WTC11 (cell line): ENCODE measurements at regions not wholly inside any gene's neighbourhood (a gene's known extent, or its start where the extent isn't known, plus 50 kb on each side); places are given as distances from the start of the nearest gene placed in this dataset.

Experiments used
- ATAC-seq: fragments of 200-7000 bp; cut with Tn5 transposase; 2 replicates; pipeline ENCODE4 v1.10.0; 2021; ENCODE audit warnings: mild to moderate bottlenecking, moderate library complexity
- CTCF ChIA-PET: fragments of 300-600 bp; sonication (Branson Sonifier 250); formaldehyde crosslinking; loops from one replicate; lab custom pipeline; 2021; ENCODE audit warnings: antibody characterized with exemption; lab: Charles Lee
- POLR2A ChIA-PET: fragments of 350-600 bp; sonication (Branson Sonifier 250); formaldehyde crosslinking; loops from one replicate; lab custom pipeline; 2021; ENCODE audit warnings: antibody characterized with exemption; lab: Charles Lee
- DNase-seq: peaks from one replicate; pipeline ENCODE4 v3.0.0; 2021; ENCODE audit warnings: low spot score
- H3K27ac Mint-ChIP-seq: 2 replicates; pipeline ENCODE4 v1.8.0; 2021; ENCODE audit warnings: mixed read lengths
- H3K27me3 Mint-ChIP-seq: 2 replicates; pipeline ENCODE4 v1.8.0; 2021; ENCODE audit warnings: low read depth, mild to moderate bottlenecking, moderate library complexity, mixed read lengths
- H3K36me3 Mint-ChIP-seq: 2 replicates; pipeline ENCODE4 v1.8.0; 2021; ENCODE audit warnings: mixed read lengths
- H3K4me1 Mint-ChIP-seq: 2 replicates; pipeline ENCODE4 v1.8.0; 2022; ENCODE audit warnings: mixed read lengths
- H3K4me3 Mint-ChIP-seq: 2 replicates; pipeline ENCODE4 v1.8.0; 2021; ENCODE audit warnings: mild to moderate bottlenecking, moderate library complexity, mixed read lengths
- H3K9me3 Mint-ChIP-seq: 2 replicates; pipeline ENCODE4 v1.8.0; 2021; ENCODE audit warnings: mixed read lengths
- CREM ChIP-seq: sonication (generic); formaldehyde crosslinking; IDR thresholded peaks from 2 replicates; pipeline ENCODE4 v1.8.1; 2022; ENCODE audit warnings: mild to moderate bottlenecking, missing genetic modification reagents, moderate library complexity
- ELF4 ChIP-seq: sonication (generic); formaldehyde crosslinking; IDR thresholded peaks from 2 replicates; pipeline ENCODE4 v1.8.1; 2022; ENCODE audit warnings: low read depth, mild to moderate bottlenecking, moderate library complexity, missing genetic modification reagents
- FOXK1 ChIP-seq: sonication (generic); formaldehyde crosslinking; IDR thresholded peaks from 2 replicates; pipeline ENCODE4 v1.8.0; 2022; ENCODE audit warnings: mild to moderate bottlenecking, moderate library complexity, missing genetic modification reagents
- NR2C2 ChIP-seq: sonication (generic); formaldehyde crosslinking; IDR thresholded peaks from 2 replicates; pipeline ENCODE4 v1.8.0; 2022; ENCODE audit warnings: mild to moderate bottlenecking, missing genetic modification reagents
- OVOL2 ChIP-seq: fragments of 250-450 bp; sonication (Bioruptor Pico); IDR thresholded peaks from 2 replicates; pipeline ENCODE4 v1.9.0; 2021; ENCODE audit warnings: mild to moderate bottlenecking, borderline replicate concordance
- TEAD4 ChIP-seq: sonication (generic); formaldehyde crosslinking; IDR thresholded peaks from 2 replicates; pipeline ENCODE4 v1.8.0; 2022; ENCODE audit warnings: mild to moderate bottlenecking, missing genetic modification reagents
- ZNF121 ChIP-seq: sonication (generic); formaldehyde crosslinking; IDR thresholded peaks from 2 replicates; pipeline ENCODE4 v1.8.0; 2023; ENCODE audit warnings: missing genetic modification reagents
- ZNF263 ChIP-seq: sonication (generic); formaldehyde crosslinking; IDR thresholded peaks from 2 replicates; pipeline ENCODE4 v1.8.1; 2022; ENCODE audit warnings: low read depth, mild to moderate bottlenecking, moderate library complexity, missing genetic modification reagents
- ZNF396 ChIP-seq: fragments of 250-450 bp; sonication (Bioruptor Pico); IDR thresholded peaks from 2 replicates; pipeline ENCODE4 v1.8.0; 2021; ENCODE audit warnings: mild to moderate bottlenecking, moderate library complexity, borderline replicate concordance
- ZNF423 ChIP-seq: fragments of 250-450 bp; sonication (Bioruptor Pico); IDR thresholded peaks from 2 replicates; pipeline ENCODE4 v2.1.2; 2022; ENCODE audit warnings: mild to moderate bottlenecking, moderate library complexity
- ZNF671 ChIP-seq: fragments of 250-450 bp; sonication (Bioruptor Pico); IDR thresholded peaks from 2 replicates; pipeline ENCODE4 v1.8.0; 2021; ENCODE audit warnings: mild to moderate bottlenecking
- TF ChIP-seq, protein P1 (sequence below): sonication (generic); formaldehyde crosslinking; IDR thresholded peaks from 2 replicates; pipeline ENCODE4 v1.8.0; 2023; ENCODE audit warnings: mild to moderate bottlenecking, missing genetic modification reagents
- TF ChIP-seq, protein P2 (sequence below): sonication (generic); formaldehyde crosslinking; IDR thresholded peaks from 2 replicates; pipeline ENCODE4 v1.8.0; 2023; ENCODE audit warnings: missing genetic modification reagents
- TF ChIP-seq, protein P3 (sequence below): sonication (generic); formaldehyde crosslinking; IDR thresholded peaks from 2 replicates; pipeline ENCODE4 v1.8.1; 2023; ENCODE audit warnings: mild to moderate bottlenecking, missing genetic modification reagents
- TF ChIP-seq, protein P4 (sequence below): sonication (generic); formaldehyde crosslinking; IDR thresholded peaks from 2 replicates; pipeline ENCODE4 v1.8.1; 2023; ENCODE audit warnings: mild to moderate bottlenecking, missing genetic modification reagents, moderate library complexity
- TF ChIP-seq, protein P5 (sequence below): fragments of 250-450 bp; sonication (Bioruptor Pico); IDR thresholded peaks from 2 replicates; pipeline ENCODE4 v1.9.0; 2021; ENCODE audit warnings: mild to moderate bottlenecking
- TF ChIP-seq, protein P6 (sequence below): fragments of 250-450 bp; sonication (Bioruptor Pico); IDR thresholded peaks from 2 replicates; pipeline ENCODE4 v1.9.0; 2021; ENCODE audit warnings: mild to moderate bottlenecking, borderline replicate concordance
- TF ChIP-seq, protein P7 (sequence below): sonication (generic); formaldehyde crosslinking; IDR thresholded peaks from 2 replicates; pipeline ENCODE4 v1.8.0; 2022; ENCODE audit warnings: mild to moderate bottlenecking, missing genetic modification reagents

DNA sequence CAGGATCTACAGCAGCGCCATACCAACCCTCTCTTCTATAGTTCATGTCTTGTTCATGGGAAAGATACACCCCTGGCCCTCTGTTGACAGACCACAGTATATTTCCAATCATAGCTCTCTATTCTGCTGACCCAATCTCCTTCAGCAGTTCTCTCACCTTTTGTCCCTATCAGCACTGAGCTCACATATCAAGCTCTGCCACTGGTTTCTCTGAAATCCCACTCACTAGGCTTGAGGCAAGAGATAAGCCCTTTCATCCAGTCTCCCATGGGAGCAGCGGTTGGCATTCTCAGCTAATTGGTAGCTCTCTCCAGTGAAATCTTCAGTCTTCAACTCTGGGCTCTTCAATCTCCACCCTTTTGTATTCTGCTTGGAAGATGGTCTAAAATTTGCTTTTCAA is 313.4 kb downstream of the GJA1 start (continued):
- no peak for TF ChIP-seq ZNF423 (CRISPR knock-in tag)

DNA sequence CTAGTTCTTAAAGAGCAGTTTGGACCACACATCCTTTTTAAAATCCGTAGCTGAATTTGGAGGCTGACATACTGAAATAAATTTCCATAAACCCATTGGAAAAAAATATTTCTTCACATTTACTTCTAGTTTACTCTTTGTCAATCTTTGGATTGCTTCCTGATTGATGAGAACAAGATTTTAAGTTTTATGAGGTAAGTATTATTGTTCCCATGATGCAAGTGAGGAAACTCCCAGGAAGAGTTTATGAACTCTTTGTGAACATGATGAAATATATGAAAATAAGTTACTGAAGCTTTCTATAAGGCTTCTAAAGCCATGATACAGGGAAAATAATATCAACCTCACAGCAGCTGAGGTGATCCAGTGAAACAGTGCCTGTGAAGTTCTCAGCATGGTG is 320.0 kb downstream of the GJA1 start:
- ChIA-PET POLR2A (no interaction called here), CTCF (interaction anchor here (0.7 kb wide), 1 partner anchor 94 kb away, joined by 5 read pairs; no protein-coding TSS in a partner anchor)
- Mint-ChIP-seq H3K4me3 (no peak overlapping the region), H3K27ac (no peak overlapping the region), H3K9me3 (peaks cover 10% of the 10 kb centered on the region; the same call in 1 of the 2 replicates), H3K36me3 (0 out of 2 replicates have a peak, but pooled peaks cover 4% of the 10 kb centered on the region)
- DNase-seq (no peak), ATAC-seq (no peak)
- TF ChIP-seq ELF4 (CRISPR knock-in tag) (no peak), CREM (CRISPR knock-in tag) (no peak)
- TF ChIP-seq, protein P1, sequence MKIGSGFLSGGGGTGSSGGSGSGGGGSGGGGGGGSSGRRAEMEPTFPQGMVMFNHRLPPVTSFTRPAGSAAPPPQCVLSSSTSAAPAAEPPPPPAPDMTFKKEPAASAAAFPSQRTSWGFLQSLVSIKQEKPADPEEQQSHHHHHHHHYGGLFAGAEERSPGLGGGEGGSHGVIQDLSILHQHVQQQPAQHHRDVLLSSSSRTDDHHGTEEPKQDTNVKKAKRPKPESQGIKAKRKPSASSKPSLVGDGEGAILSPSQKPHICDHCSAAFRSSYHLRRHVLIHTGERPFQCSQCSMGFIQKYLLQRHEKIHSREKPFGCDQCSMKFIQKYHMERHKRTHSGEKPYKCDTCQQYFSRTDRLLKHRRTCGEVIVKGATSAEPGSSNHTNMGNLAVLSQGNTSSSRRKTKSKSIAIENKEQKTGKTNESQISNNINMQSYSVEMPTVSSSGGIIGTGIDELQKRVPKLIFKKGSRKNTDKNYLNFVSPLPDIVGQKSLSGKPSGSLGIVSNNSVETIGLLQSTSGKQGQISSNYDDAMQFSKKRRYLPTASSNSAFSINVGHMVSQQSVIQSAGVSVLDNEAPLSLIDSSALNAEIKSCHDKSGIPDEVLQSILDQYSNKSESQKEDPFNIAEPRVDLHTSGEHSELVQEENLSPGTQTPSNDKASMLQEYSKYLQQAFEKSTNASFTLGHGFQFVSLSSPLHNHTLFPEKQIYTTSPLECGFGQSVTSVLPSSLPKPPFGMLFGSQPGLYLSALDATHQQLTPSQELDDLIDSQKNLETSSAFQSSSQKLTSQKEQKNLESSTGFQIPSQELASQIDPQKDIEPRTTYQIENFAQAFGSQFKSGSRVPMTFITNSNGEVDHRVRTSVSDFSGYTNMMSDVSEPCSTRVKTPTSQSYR (CRISPR knock-in tag) = no peak
- TF ChIP-seq, protein P2, sequence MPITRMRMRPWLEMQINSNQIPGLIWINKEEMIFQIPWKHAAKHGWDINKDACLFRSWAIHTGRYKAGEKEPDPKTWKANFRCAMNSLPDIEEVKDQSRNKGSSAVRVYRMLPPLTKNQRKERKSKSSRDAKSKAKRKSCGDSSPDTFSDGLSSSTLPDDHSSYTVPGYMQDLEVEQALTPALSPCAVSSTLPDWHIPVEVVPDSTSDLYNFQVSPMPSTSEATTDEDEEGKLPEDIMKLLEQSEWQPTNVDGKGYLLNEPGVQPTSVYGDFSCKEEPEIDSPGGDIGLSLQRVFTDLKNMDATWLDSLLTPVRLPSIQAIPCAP (CRISPR knock-in tag) = no peak
- TF ChIP-seq, all 79 proteins: peak for 0
- no peaks in the 10 kb centered on the region for H3K27me3 Mint-ChIP-seq
- peaks cover 3% of the 10 kb centered on the region for H3K4me1 Mint-ChIP-seq

DNA sequence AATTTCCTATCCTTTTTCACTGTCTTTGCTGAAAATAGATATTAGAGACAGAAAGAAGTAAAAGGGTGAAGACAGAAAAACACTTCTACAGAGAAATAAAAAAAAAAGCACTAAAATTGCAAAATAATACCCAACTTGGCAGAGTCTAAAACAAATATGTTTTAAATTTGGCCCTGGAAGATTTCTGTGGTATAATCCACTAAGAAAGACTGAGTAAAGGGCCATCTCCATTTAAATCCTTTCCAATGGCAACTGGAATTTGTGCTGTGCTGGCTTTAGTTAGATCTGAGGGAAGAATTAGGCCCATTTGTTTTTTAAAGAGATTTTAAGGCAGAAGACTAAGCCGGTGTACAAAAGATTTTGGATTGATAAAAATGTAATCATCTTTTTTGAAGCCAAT is 321.2 kb downstream of the GJA1 start:
- no peak for DNase-seq
- H3K27me3 Mint-ChIP-seq = no peaks in the 10 kb centered on the region
- POLR2A ChIA-PET = no interaction called here
- ATAC-seq = no peak
- peaks cover 7% of the 10 kb centered on the region for H3K9me3 Mint-ChIP-seq
- H3K27ac Mint-ChIP-seq = no peak overlapping the region
- H3K4me3 Mint-ChIP-seq = no peak overlapping the region
- H3K36me3 Mint-ChIP-seq = peaks cover 6% of the 10 kb centered on the region; the same call in 1 of the 2 replicates
- CTCF ChIA-PET = no interaction called here
- peaks cover 7% of the 10 kb centered on the region for H3K4me1 Mint-ChIP-seq
- TF ChIP-seq ZNF671 (CRISPR knock-in tag) (no peak), TEAD4 (CRISPR knock-in tag) (no peak), ZNF263 (no peak), ZNF396 (CRISPR knock-in tag) (no peak), OVOL2 (CRISPR knock-in tag) (no peak), ZNF423 (CRISPR knock-in tag) (no peak), FOXK1 (CRISPR knock-in tag) (no peak), ZNF121 (no peak), NR2C2 (CRISPR knock-in tag) (no peak)
- TF ChIP-seq, protein P3, sequence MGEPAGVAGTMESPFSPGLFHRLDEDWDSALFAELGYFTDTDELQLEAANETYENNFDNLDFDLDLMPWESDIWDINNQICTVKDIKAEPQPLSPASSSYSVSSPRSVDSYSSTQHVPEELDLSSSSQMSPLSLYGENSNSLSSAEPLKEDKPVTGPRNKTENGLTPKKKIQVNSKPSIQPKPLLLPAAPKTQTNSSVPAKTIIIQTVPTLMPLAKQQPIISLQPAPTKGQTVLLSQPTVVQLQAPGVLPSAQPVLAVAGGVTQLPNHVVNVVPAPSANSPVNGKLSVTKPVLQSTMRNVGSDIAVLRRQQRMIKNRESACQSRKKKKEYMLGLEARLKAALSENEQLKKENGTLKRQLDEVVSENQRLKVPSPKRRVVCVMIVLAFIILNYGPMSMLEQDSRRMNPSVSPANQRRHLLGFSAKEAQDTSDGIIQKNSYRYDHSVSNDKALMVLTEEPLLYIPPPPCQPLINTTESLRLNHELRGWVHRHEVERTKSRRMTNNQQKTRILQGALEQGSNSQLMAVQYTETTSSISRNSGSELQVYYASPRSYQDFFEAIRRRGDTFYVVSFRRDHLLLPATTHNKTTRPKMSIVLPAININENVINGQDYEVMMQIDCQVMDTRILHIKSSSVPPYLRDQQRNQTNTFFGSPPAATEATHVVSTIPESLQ (CRISPR knock-in tag) = no peak
- TF ChIP-seq, protein P4, sequence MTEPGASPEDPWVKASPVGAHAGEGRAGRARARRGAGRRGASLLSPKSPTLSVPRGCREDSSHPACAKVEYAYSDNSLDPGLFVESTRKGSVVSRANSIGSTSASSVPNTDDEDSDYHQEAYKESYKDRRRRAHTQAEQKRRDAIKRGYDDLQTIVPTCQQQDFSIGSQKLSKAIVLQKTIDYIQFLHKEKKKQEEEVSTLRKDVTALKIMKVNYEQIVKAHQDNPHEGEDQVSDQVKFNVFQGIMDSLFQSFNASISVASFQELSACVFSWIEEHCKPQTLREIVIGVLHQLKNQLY = no peak
- TF ChIP-seq, protein P5, sequence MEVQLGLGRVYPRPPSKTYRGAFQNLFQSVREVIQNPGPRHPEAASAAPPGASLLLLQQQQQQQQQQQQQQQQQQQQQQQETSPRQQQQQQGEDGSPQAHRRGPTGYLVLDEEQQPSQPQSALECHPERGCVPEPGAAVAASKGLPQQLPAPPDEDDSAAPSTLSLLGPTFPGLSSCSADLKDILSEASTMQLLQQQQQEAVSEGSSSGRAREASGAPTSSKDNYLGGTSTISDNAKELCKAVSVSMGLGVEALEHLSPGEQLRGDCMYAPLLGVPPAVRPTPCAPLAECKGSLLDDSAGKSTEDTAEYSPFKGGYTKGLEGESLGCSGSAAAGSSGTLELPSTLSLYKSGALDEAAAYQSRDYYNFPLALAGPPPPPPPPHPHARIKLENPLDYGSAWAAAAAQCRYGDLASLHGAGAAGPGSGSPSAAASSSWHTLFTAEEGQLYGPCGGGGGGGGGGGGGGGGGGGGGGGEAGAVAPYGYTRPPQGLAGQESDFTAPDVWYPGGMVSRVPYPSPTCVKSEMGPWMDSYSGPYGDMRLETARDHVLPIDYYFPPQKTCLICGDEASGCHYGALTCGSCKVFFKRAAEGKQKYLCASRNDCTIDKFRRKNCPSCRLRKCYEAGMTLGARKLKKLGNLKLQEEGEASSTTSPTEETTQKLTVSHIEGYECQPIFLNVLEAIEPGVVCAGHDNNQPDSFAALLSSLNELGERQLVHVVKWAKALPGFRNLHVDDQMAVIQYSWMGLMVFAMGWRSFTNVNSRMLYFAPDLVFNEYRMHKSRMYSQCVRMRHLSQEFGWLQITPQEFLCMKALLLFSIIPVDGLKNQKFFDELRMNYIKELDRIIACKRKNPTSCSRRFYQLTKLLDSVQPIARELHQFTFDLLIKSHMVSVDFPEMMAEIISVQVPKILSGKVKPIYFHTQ (CRISPR knock-in tag) = no peak
- TF ChIP-seq, protein P6, sequence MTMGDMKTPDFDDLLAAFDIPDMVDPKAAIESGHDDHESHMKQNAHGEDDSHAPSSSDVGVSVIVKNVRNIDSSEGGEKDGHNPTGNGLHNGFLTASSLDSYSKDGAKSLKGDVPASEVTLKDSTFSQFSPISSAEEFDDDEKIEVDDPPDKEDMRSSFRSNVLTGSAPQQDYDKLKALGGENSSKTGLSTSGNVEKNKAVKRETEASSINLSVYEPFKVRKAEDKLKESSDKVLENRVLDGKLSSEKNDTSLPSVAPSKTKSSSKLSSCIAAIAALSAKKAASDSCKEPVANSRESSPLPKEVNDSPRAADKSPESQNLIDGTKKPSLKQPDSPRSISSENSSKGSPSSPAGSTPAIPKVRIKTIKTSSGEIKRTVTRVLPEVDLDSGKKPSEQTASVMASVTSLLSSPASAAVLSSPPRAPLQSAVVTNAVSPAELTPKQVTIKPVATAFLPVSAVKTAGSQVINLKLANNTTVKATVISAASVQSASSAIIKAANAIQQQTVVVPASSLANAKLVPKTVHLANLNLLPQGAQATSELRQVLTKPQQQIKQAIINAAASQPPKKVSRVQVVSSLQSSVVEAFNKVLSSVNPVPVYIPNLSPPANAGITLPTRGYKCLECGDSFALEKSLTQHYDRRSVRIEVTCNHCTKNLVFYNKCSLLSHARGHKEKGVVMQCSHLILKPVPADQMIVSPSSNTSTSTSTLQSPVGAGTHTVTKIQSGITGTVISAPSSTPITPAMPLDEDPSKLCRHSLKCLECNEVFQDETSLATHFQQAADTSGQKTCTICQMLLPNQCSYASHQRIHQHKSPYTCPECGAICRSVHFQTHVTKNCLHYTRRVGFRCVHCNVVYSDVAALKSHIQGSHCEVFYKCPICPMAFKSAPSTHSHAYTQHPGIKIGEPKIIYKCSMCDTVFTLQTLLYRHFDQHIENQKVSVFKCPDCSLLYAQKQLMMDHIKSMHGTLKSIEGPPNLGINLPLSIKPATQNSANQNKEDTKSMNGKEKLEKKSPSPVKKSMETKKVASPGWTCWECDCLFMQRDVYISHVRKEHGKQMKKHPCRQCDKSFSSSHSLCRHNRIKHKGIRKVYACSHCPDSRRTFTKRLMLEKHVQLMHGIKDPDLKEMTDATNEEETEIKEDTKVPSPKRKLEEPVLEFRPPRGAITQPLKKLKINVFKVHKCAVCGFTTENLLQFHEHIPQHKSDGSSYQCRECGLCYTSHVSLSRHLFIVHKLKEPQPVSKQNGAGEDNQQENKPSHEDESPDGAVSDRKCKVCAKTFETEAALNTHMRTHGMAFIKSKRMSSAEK = no peak
- TF ChIP-seq, protein P7, sequence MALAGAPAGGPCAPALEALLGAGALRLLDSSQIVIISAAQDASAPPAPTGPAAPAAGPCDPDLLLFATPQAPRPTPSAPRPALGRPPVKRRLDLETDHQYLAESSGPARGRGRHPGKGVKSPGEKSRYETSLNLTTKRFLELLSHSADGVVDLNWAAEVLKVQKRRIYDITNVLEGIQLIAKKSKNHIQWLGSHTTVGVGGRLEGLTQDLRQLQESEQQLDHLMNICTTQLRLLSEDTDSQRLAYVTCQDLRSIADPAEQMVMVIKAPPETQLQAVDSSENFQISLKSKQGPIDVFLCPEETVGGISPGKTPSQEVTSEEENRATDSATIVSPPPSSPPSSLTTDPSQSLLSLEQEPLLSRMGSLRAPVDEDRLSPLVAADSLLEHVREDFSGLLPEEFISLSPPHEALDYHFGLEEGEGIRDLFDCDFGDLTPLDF (CRISPR knock-in tag) = no peak
